AG08395 (cell line): ENCODE measurements at regions not wholly inside any gene's neighbourhood (a gene's known extent, or its start where the extent isn't known, plus 50 kb on each side); places are given as distances from the start of the nearest gene placed in this dataset.

Source experiments
- DNase-seq: peaks from one replicate; pipeline ENCODE4 v3.0.0; 2012; ENCODE audit warnings: mixed read lengths, low spot score

DNA sequence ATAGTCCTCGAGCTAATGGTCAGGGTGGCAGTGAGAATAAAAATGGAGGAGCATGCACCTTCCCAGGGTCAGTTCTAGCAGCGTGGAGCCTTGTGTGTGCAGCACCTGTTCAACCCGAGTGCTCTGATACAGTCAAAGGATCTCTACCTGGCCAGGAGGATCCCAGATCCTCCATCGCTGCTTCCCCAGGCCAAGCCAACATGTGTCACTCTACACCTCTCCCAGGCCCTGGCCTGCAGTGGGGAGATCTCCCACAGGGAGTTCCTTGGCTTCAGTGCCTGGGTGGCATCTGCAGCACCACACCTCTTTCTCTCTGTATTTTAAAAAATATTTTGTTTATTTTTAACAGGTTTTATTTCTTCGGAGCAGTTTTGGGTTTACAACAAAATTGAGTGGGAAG lies 414.8 kb upstream of the C2CD4B start:
- no peak for DNase-seq

DNA sequence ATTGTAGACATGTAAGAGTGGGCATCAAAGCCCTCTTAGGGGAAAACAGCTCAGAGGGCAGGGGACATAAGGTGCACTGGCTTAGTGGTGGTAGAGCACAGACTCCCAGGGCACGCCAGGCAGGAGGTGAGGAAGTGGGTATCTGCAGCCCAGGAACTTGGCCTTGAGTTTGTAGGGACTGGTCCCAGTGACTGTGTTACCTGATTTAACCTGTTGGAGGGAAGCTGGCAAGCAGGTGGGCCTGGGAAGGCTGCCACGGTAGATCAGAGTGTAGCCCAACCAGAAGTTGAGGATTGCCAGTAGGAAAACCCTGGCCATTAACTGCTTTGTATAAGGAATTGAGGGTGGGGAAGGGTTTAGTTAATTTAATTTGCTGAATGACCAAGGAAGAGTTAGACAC lies 417.5 kb upstream of the C2CD4B start:
- no peak for DNase-seq

DNA sequence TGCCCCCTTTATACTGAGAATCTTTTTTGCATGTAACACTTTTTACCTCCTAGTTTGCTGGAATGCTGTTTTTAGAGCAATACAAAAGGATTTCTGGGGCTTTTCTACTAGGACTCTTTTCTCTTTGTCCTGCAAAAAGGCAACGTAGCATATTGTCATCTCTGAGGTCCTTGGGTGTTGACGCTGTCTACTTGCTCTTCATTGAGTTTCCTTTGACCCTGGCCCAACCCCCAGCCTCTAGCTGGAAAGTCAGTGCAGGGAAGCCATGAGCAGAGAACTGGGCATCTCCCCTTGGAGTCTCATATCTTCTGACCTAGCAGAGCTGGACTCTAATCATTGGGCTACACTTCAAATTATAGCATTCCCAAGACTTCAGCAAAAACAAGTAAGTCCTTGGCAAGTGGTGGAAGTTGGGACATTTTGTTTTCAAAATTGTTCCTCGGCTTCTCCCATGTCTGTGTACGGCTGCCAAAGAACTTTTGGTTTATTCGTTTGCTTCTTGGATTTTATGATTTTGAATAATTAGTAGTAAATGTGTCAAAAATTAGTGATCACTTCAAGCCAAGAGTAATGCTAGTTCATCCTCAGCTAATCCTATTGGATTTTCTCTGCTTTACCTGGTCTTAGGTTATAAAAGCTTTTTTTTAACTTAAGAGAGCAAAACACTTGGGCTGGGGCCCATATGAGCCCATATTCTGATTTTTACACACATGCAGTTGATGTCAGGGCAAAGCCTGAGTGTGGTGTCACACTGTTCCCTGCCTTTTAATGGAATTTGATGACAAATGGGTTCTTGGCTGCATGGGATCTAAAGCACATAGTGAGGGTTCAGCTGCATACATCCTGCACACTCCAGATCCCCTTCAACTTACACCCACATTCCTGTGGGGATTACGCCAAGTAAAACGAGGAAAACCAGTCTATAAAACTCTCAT lies 419.5 kb upstream of the C2CD4B start:
- DNase-seq: no peak

GRCh38 chr15:62588938-62589670 lies 424.0 kb upstream of the C2CD4B start:
- peak; percentile 32 for DNase-seq

DNA sequence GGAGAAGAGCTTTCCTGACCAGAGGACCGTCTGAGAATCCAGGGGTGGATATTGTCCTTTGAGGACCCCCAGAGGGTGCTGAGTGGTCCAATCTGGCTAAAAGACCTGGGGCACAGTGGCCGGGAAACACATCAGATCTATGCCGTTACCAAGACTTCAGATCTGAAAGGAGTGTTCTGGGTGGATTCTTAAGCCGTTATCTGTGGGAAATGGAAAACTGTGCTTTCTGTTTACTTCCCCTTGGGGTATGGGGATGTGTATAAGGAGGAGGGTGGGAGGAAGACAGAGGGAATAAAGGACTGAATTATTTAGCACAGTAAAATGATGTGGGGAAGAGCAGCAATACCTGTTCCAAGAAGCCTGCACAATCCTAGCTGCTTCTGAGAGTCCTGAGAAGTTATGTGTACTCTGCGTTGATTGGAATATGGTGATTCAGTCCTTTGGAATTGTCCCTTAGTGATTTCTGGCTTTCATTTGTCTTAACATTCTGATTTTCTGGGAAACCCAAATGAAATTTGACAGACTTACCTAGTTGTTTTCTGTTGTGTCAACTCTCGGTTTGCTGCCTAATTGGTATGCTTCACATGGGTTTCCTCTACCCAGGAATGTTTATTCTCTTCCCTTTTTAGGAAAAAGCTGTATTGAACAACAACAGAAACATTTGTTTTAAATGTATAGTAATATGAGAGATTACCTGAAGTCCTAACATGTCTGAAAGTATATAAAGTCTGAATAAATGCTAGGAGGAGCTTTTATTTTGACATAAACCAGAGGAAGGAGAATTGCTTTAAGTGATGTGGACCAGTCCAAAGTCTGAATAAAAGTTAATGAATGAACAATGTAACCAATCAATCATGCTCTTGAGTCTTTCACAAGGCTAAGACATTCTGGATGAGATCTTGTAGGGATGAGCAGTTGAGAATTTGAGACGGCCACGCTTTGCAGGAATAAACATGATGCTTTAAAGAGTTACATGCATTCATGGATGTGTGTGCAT lies 427.1 kb upstream of the C2CD4B start:
- DNase-seq: peak; percentile 40

DNA sequence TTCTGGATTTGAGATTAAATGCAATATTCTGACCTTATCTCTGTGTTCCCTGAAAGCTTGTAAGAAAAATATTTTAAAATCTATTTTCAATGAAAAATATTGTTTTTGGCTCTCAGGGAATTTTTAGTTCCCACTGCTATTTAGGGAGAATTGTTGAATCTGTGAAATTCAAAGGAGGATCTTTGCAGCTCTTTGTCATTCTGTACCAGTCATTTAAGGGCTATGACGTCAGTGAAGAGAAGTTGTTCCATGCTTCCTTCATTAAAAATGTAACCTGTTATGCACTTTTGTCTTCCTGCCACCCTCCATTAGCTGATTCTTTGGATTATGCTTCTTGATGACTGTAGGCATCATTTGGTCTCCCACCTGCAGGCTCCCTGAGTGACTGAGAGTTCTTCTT lies 427.8 kb upstream of the C2CD4B start:
- DNase-seq: no peak

DNA sequence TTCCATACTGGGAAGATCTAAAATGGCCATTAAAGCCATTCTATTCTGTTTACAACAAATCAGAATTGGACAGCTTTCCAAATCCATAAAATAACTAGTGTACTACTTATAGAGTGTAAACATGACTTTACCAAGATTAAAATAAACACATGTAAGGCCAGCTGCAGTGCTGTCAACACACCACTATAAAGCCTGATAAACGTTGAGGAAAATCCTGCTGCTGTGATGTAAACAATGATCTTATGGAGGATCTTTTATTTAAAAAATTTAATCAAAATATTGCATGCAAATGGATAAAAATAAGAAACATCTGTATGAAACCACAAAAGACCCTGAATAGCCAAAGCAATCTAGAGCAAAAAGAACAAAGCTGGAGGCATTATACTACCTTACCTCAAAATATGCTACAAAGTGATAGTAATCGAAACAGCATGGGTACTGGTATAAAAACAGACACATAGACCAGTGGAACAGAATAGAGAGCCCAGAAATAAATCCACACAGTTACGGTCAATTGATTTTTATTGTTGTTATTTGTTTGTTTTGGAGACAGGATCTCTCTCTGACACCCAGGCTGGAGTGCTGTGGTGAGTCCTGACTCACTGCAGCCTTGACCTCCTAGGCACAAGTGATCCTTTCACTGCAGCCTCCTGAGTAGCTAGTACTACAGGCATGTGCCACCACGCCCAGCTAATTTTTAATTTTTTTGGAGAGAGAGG lies 428.8 kb upstream of the C2CD4B start:
- no peak for DNase-seq

GRCh38 chr15:62598217-62598616 lies 433.1 kb upstream of the C2CD4B start:
- no peak for DNase-seq

- DNase-seq: no peak
Observed at GRCh38 chr15:62599791-62600777, 435.0 kb upstream of the C2CD4B start.

DNA sequence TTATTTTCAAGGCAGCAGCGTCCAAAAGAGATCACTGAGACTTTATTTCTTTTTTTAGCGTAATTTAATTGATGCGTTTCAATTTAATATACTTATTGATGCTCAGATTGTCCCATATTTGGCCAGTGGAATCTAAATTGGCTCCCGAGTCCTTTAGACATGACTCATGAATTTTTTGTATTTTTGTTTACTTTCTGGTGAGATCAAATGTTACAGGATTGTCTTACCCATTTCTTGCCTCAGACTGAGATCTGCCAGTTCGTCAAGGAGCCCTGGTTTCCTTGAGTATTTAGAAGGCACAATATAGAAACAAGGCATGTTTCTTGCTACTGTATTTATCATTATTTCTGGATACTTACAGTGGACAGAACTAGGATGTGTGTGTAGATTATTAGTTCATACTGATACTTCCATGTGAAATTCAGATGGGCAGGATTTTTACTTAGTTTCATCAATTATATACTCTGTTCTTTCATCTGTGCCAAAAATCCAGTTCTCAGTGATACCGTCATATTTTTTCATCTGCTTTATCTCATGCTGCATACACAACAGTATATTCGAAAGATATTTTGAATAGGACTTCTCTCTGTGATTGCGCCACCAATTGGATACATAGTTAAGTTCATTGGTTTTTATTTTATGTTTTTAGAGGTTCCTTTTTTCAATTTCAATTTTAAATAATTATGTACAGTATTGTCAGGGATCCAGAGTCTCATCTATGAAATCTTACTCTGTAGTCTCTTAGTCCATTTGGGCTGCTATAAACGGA lies 436.9 kb upstream of the C2CD4B start:
- DNase-seq: peak; percentile 31

- peak; percentile 72 for DNase-seq
Observed at GRCh38 chr15:62603742-62604141, 438.7 kb upstream of the C2CD4B start.

DNA sequence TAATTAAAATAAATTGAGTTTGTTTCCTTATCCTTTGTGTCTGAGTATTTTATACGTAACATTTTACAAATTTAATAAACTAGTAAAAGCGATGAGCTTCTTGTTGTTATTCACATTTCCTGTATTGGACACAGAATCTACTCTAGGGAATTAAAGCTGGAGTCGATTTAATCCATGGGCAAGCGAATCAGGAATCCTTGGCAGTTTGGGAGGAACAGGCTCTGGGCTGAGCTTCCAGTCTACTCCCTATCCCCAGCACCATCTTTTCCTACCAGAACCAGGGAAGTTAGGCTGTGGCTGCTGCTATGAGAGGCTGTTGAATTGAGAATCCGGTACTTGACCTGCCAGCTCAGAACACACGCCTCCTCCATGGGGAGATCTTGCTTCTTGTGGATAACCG lies 437.3 kb upstream of the TPM1 start:
- no peak for DNase-seq

GRCh38 chr15:62606376-62607113 lies 436.0 kb upstream of the TPM1 start:
- peak; percentile 97 for DNase-seq

DNA sequence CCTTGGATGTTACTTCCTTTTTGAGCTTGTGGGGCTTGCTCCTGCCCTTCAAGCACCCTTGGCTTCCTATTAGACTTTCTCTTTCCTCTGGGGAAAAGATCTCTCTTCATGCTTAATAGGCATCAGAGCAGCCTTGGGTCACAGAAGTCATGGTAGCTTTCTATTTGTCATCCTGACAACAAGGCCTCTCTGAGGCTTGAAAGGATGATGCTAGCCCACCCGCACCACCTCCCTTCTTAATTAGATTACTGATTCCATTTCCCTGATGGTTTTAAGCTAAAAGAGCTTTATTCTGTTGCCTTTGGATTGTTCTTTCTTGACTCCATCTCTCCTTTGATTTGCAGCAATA lies 435.5 kb upstream of the TPM1 start:
- no peak for DNase-seq

DNA sequence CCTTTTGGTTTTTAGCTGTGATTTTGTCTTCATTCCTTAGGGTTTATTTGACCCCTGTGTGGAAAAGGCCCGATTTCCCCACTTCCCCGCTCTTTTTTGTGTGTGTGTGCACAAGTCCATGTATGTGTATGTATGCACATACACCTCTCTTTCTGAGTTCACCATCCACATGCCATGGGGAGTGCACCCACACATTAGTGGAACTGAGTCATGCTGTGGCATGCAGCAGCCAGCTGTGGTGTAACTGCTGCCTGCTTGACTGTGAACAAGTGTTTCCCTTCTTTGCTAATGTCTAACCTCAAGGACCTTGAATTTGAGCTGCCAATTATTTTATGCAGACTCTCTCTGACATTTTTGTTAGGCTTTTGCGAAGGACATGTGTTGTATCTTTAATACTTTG lies 434.9 kb upstream of the TPM1 start:
- DNase-seq: peak; percentile 53

DNA sequence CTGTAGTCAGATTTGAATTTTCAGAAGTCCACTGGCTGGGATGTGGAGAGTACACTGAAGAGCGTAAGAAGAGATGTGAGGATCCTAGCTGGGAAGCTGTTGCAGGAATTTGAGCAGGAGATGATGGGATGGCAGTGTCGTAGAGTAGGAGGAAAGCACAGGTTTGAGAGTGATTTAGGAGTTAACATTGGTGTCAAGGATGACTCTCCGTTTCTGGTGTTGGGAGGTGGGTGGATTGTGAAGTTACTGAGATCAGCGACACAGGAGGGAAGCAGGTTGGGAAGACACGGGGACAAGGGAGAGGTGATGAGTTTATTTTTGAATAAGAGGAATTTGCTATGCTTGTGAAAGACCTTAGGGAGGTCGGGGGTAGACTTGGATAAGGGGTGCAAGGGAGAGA lies 434.2 kb upstream of the TPM1 start:
- no peak for DNase-seq

- no peak for DNase-seq
Observed at GRCh38 chr15:62610265-62610869, 432.2 kb upstream of the TPM1 start.

DNA sequence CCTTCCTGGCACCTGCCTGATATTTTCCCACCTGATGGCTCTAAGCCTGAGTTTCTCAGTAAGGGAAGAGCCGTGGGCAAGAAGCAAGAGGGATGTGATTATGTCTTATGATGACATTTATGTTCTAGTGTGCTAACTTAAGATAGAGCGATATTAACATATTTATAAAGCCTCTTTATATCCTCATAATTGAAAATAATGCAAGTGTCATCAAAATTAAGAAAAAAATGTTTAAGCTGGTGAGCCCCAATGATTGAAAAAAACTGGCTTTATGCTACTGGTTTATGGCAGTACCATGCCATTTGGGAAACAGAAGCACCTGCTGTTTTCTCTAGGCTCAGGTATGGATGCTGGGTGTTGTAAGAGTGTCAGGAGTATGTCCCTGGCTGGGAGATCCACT lies 431.5 kb upstream of the TPM1 start:
- no peak for DNase-seq
